ENCODE measurements at regions not wholly inside any gene's neighbourhood (a gene's known extent, or its start where the extent isn't known, plus 50 kb on each side); places are given as distances from the start of the nearest gene placed in this dataset.

- no peak for DNase-seq (ENCODE audit: low read depth)
Observed at GRCh38 chr2:37471994-37472393, 127.6 kb downstream of the QPCT start.

- DNase-seq (ENCODE audit: low read depth), result no peak
Observed at GRCh38 chr2:37472959-37473358, 128.5 kb downstream of the QPCT start.

- DNase-seq (ENCODE audit: low read depth), result no peak
Observed at GRCh38 chr2:37476411-37476810, 132.0 kb downstream of the QPCT start.

- DNase-seq (ENCODE audit: low read depth), result no peak
Observed at GRCh38 chr2:37477921-37478320, 133.5 kb downstream of the QPCT start.

GRCh38 chr2:37481244-37481643 lies 136.8 kb downstream of the QPCT start:
- no peak for DNase-seq (ENCODE audit: low read depth)

- no peak for DNase-seq (ENCODE audit: low read depth)
Observed at GRCh38 chr2:37489041-37489456, 144.6 kb downstream of the QPCT start.

GRCh38 chr2:37489536-37489935 lies 145.1 kb downstream of the QPCT start:
- no peak for DNase-seq (ENCODE audit: low read depth)

- DNase-seq (ENCODE audit: low read depth), result no peak
Observed at GRCh38 chr2:37493425-37493824, 149.0 kb downstream of the QPCT start.

GRCh38 chr2:37499113-37499512 lies 154.7 kb downstream of the QPCT start:
- no peak for DNase-seq (ENCODE audit: low read depth)

- DNase-seq (ENCODE audit: low read depth), result no peak
Observed at GRCh38 chr2:37500031-37500430, 155.6 kb downstream of the QPCT start.

GRCh38 chr2:37501113-37501512 lies 156.7 kb downstream of the QPCT start:
- DNase-seq (ENCODE audit: low read depth), result no peak

GRCh38 chr2:37506407-37507050 lies 162.1 kb downstream of the QPCT start:
- no peak for DNase-seq (ENCODE audit: low read depth)

GRCh38 chr2:37507051-37507410 lies 162.6 kb downstream of the QPCT start:
- DNase-seq (ENCODE audit: low read depth), result no peak

GRCh38 chr2:37507703-37508102 lies 163.3 kb downstream of the QPCT start:
- no peak for DNase-seq (ENCODE audit: low read depth)

GRCh38 chr2:37512971-37513370 lies 158.5 kb downstream of the CDC42EP3 start:
- no peak for DNase-seq (ENCODE audit: low read depth)

GRCh38 chr2:37523814-37524362 lies 147.6 kb downstream of the CDC42EP3 start:
- no peak for DNase-seq (ENCODE audit: low read depth)

- DNase-seq (ENCODE audit: low read depth), result no peak
Observed at GRCh38 chr2:37526323-37526722, 145.1 kb downstream of the CDC42EP3 start.

- no peak for DNase-seq (ENCODE audit: low read depth)
Observed at GRCh38 chr2:37526856-37527255, 144.6 kb downstream of the CDC42EP3 start.

GRCh38 chr2:37527361-37527760 lies 144.1 kb downstream of the CDC42EP3 start:
- no peak for DNase-seq (ENCODE audit: low read depth)

- no peak for DNase-seq (ENCODE audit: low read depth)
Observed at GRCh38 chr2:37529830-37530415, 141.5 kb downstream of the CDC42EP3 start.

- no peak for DNase-seq (ENCODE audit: low read depth)
Observed at GRCh38 chr2:37532503-37532902, 138.9 kb downstream of the CDC42EP3 start.

- no peak for DNase-seq (ENCODE audit: low read depth)
Observed at GRCh38 chr2:37537316-37537715, 134.1 kb downstream of the CDC42EP3 start.

GRCh38 chr2:37541516-37541915 lies 129.9 kb downstream of the CDC42EP3 start:
- DNase-seq (ENCODE audit: low read depth), result no peak

Measured in T follicular helper cell (primary cell).